ENCODE measurements at regions not wholly inside any gene's neighbourhood (a gene's known extent, or its start where the extent isn't known, plus 50 kb on each side); places are given as distances from the start of the nearest gene placed in this dataset.

- TF ChIP-seq CTCF (conservative IDR thresholded peaks at IDR 0.05; ENCODE audit: low read length) (no peak), EZH2phosphoT487 (IDR thresholded peaks at IDR 0.05; ENCODE audit: borderline replicate concordance) (no peak)
These were observed 94.2 kb upstream of the IGFBP3 start for GRCh38 chr7:46015107-46015868.
